Right atrium auricular region (tissue), 2 donors: ENCODE measurements at regions not wholly inside any gene's neighbourhood (a gene's known extent, or its start where the extent isn't known, plus 50 kb on each side); places are given as distances from the start of the nearest gene placed in this dataset.

Experiments
- DNase-seq: peaks from one replicate; pipeline ENCODE4 v3.0.0-alpha.2; 2019; ENCODE audit warnings: low spot score
- H3K27ac ChIP-seq, 2 donors: fragments of 200-600 bp; sonication (generic); 1 replicate in 1 of 2; 2 replicates in 1 of 2; pipeline ENCODE4 v1.5.1; 2016 to 2019
- H3K27me3 ChIP-seq, 2 donors: fragments of 200-600 bp; sonication (generic); one replicate each; pipeline versions ENCODE4 v1.5.1 to v1.6.0; 2017 to 2019
- H3K36me3 ChIP-seq: fragments of 200-600 bp; sonication (generic); one replicate; pipeline ENCODE4 v1.5.1; 2016
- H3K4me1 ChIP-seq, 2 donors: fragments of 200-600 bp; sonication (generic); one replicate each; pipeline versions ENCODE4 v1.5.1 to v1.6.0; 2017 to 2019
- H3K4me3 ChIP-seq, 2 donors: fragments of 200-600 bp; sonication (generic); 1 replicate in 1 of 2; 2 replicates in 1 of 2; pipeline ENCODE4 v1.5.1; 2017 to 2019; ENCODE audit warnings: mild to moderate bottlenecking in 1 of 2, moderate library complexity in 1 of 2
- H3K9me3 ChIP-seq, 2 donors: fragments of 200-600 bp; sonication (generic); one replicate each; pipeline ENCODE4 v1.5.1; 2019
- TF ChIP-seq, protein P1 (sequence below), 2 donors: fragments of 200-600 bp; sonication (generic); IDR thresholded peaks; one replicate each; pipeline ENCODE4 v1.5.1; 2019; ENCODE audit warnings: antibody characterized with exemption in 2 of 2

DNA sequence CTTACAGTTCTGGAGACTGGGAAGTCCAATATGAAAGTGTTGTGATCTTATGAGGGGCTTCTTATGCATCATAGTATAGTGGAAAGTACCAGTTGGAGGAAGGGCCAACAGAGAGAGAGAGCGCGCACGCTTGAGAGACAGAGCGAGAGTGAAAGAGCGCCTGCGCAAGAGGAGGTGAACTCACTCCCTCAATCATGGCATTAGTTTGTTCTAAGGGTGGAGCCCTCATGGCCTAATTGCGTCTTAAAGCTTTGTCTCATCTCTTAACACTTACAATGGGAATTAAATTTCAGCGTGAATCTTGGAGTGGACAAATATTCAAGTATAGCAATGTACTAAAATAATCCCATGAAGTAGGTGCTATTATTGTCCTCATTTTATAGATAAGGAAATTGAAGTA is 303.2 kb downstream of the OSTF1 start:
- Histone ChIP-seq H3K36me3 (no peaks in the 10 kb centered on the region), H3K9me3 (peaks cover 0 to 2% of the 10 kb centered on the region in 2 donors), H3K4me1 (no peaks in the 10 kb centered on the region), H3K27me3 (no peaks in the 10 kb centered on the region), H3K4me3 (no peak overlapping the region), H3K27ac (no peak overlapping the region)
- TF ChIP-seq, protein P1, sequence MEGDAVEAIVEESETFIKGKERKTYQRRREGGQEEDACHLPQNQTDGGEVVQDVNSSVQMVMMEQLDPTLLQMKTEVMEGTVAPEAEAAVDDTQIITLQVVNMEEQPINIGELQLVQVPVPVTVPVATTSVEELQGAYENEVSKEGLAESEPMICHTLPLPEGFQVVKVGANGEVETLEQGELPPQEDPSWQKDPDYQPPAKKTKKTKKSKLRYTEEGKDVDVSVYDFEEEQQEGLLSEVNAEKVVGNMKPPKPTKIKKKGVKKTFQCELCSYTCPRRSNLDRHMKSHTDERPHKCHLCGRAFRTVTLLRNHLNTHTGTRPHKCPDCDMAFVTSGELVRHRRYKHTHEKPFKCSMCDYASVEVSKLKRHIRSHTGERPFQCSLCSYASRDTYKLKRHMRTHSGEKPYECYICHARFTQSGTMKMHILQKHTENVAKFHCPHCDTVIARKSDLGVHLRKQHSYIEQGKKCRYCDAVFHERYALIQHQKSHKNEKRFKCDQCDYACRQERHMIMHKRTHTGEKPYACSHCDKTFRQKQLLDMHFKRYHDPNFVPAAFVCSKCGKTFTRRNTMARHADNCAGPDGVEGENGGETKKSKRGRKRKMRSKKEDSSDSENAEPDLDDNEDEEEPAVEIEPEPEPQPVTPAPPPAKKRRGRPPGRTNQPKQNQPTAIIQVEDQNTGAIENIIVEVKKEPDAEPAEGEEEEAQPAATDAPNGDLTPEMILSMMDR (IDR thresholded peaks at IDR 0.05) = no peak
- DNase-seq = no peak

DNA sequence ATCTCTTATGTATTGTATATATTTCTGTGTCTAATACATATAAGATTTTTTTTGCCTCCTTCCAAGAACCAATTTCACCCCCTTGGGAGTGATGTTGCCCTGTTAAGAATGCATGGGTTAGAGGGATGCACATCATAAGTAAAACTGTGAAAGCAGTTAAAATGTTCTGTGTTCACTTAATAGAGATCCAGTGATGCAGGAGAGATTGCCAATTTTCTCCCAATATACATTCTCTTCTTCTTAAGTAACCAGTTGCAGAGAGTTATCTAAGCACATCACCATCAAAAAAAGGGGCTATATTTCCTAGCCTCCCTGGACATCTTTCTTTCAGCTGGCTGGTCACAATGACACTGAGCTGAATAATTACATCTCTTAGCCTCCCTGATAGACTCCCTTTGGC is 307.0 kb downstream of the OSTF1 start:
- no peaks in the 10 kb centered on the region for H3K4me1 ChIP-seq
- H3K27me3 ChIP-seq = no peaks in the 10 kb centered on the region
- H3K36me3 ChIP-seq = no peaks in the 10 kb centered on the region
- H3K4me3 ChIP-seq = no peak overlapping the region
- TF ChIP-seq, protein P1 (IDR thresholded peaks at IDR 0.05) = no peak
- DNase-seq = no peak
- no peak overlapping the region for H3K27ac ChIP-seq
- H3K9me3 ChIP-seq = no peaks in the 10 kb centered on the region

DNA sequence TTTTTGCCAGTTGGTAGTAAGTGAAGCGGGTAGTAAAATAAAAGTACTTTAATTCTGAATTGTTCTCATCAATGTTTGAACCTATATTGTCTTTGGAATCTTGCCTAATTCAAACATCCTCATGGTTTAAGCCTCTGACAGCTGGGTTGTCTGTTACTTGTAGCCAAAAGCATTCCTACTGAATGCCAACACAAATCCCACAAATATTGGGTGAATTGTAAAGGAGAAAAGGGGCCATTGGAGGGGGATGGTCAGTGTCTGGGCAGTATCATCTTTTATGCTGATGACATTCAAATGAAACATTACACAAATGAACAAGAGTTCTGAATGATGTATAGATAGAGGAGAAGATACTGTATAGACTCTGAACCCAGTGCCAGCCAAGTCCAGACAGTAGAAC is 309.5 kb downstream of the OSTF1 start:
- H3K36me3 ChIP-seq = no peaks in the 10 kb centered on the region
- H3K4me3 ChIP-seq = no peak overlapping the region

DNA sequence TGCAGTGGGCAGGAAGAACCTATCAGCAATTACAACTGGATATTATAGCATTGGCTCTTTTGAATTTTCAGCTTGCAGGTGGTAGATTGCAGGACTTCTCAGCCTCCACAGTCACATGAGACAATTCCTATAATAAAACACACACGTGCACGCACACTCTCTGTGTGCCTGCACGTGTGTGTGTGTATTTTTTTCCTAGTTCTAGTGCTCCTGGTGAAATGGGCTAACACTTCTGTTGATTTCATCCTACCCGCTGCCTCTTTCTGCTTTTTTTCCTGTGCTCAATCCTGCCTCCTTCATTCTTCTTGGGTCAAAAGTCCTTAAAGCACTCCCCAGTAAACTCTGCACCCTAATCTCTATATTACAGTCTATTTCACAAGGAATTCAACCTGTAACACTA is 320.1 kb downstream of the OSTF1 start:
- no peaks in the 10 kb centered on the region for H3K36me3 ChIP-seq
- no peaks in the 10 kb centered on the region for H3K9me3 ChIP-seq
- H3K27me3 ChIP-seq = no peaks in the 10 kb centered on the region
- DNase-seq = no peak
- H3K4me3 ChIP-seq = no peak overlapping the region
- H3K4me1 ChIP-seq = no peaks in the 10 kb centered on the region
- no peak overlapping the region for H3K27ac ChIP-seq
- TF ChIP-seq, protein P1 (IDR thresholded peaks at IDR 0.05) = no peak

More for the DNA sequence above, 309.5 kb downstream of the OSTF1 start:
- Histone ChIP-seq H3K27me3 (no peaks in the 10 kb centered on the region), H3K4me1 (no peaks in the 10 kb centered on the region), H3K9me3 (no peaks in the 10 kb centered on the region), H3K27ac (no peak overlapping the region)
- TF ChIP-seq, protein P1 (IDR thresholded peaks at IDR 0.05) = no peak
- no peak for DNase-seq

DNA sequence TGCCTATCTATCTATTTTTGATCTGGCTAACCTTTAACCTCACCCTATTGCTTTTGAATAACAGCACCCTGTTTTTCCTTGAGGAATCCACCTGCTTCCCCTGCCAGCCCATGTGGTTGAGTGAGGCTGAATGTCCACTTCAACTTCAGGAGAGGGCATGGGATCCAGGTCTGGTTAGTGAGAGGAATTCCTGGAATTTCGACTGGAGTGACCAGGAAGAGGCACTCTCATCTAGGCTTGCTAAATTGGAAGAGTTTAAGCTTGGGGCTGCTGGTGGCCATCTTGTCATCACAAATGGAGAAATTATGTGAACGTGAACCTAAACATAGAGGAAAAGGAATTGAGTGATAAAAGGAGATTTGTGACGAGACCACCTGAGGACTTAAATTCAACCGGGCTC is 322.1 kb downstream of the OSTF1 start:
- Histone ChIP-seq H3K4me1 (no peaks in the 10 kb centered on the region), H3K27me3 (no peaks in the 10 kb centered on the region), H3K9me3 (no peaks in the 10 kb centered on the region), H3K4me3 (no peak overlapping the region), H3K36me3 (no peaks in the 10 kb centered on the region), H3K27ac (no peak overlapping the region)
- TF ChIP-seq, protein P1 (IDR thresholded peaks at IDR 0.05) = no peak
- DNase-seq = no peak

GRCh38 chr9:75414371-75415160 is 326.3 kb downstream of the OSTF1 start:
- no peaks in the 10 kb centered on the region for H3K27me3 ChIP-seq
- H3K27ac ChIP-seq = no peak overlapping the region
- H3K4me1 ChIP-seq = no peaks in the 10 kb centered on the region
- no peak overlapping the region for H3K4me3 ChIP-seq
- H3K36me3 ChIP-seq = no peaks in the 10 kb centered on the region
- no peaks in the 10 kb centered on the region for H3K9me3 ChIP-seq
- no peak for DNase-seq
- TF ChIP-seq, protein P1 (IDR thresholded peaks at IDR 0.05) = no peak
